GM19455 (cell line): ENCODE measurements at regions not wholly inside any gene's neighbourhood (a gene's known extent, or its start where the extent isn't known, plus 50 kb on each side); places are given as distances from the start of the nearest gene placed in this dataset.

Experiments
- ATAC-seq: cut with Tn5 transposase; IDR thresholded peaks from one replicate; pipeline ENCODE4 v1.9.1; 2021; ENCODE audit not compliant: unreplicated experiment

GRCh38 chr12:87119713-87120112, 863.5 kb upstream of the MGAT4C start:
- no peak for ATAC-seq

GRCh38 chr12:87117526-87117925, 861.3 kb upstream of the MGAT4C start:
- ATAC-seq, result no peak

- no peak for ATAC-seq
Observed at GRCh38 chr12:87116780-87117179, 860.6 kb upstream of the MGAT4C start.

- ATAC-seq, result no peak
Observed at GRCh38 chr12:87112571-87113345, 856.6 kb upstream of the MGAT4C start.

GRCh38 chr12:87107766-87108165, 851.6 kb upstream of the MGAT4C start:
- no peak for ATAC-seq

GRCh38 chr12:87107270-87107669, 851.1 kb upstream of the MGAT4C start:
- no peak for ATAC-seq

GRCh38 chr12:87096082-87096585, 839.9 kb upstream of the MGAT4C start:
- no peak for ATAC-seq

- ATAC-seq, result no peak
Observed at GRCh38 chr12:87094356-87094755, 838.2 kb upstream of the MGAT4C start.

GRCh38 chr12:87092421-87092820, 836.2 kb upstream of the MGAT4C start:
- ATAC-seq, result no peak

- no peak for ATAC-seq
Observed at GRCh38 chr12:87086118-87086891, 830.1 kb upstream of the MGAT4C start.

GRCh38 chr12:87085286-87085685, 829.1 kb upstream of the MGAT4C start:
- no peak for ATAC-seq

- no peak for ATAC-seq
Observed at GRCh38 chr12:87082756-87083155, 826.6 kb upstream of the MGAT4C start.

- no peak for ATAC-seq
Observed at GRCh38 chr12:87074781-87075180, 818.6 kb upstream of the MGAT4C start.

- no peak for ATAC-seq
Observed at GRCh38 chr12:87066326-87066725, 810.1 kb upstream of the MGAT4C start.

GRCh38 chr12:87059231-87059630, 803.0 kb upstream of the MGAT4C start:
- ATAC-seq, result no peak

GRCh38 chr12:87054226-87054625, 798.0 kb upstream of the MGAT4C start:
- no peak for ATAC-seq

GRCh38 chr12:87051621-87052020, 795.4 kb upstream of the MGAT4C start:
- ATAC-seq, result no peak

GRCh38 chr12:87047691-87048090, 791.5 kb upstream of the MGAT4C start:
- no peak for ATAC-seq

- ATAC-seq, result no peak
Observed at GRCh38 chr12:87039536-87039935, 783.3 kb upstream of the MGAT4C start.

- ATAC-seq, result no peak
Observed at GRCh38 chr12:87038098-87038497, 781.9 kb upstream of the MGAT4C start.

GRCh38 chr12:87025976-87026375, 769.8 kb upstream of the MGAT4C start:
- ATAC-seq, result no peak

GRCh38 chr12:87021400-87021799, 765.2 kb upstream of the MGAT4C start:
- no peak for ATAC-seq
